ENCODE measurements at regions not wholly inside any gene's neighbourhood (a gene's known extent, or its start where the extent isn't known, plus 50 kb on each side); places are given as distances from the start of the nearest gene placed in this dataset.

DNA sequence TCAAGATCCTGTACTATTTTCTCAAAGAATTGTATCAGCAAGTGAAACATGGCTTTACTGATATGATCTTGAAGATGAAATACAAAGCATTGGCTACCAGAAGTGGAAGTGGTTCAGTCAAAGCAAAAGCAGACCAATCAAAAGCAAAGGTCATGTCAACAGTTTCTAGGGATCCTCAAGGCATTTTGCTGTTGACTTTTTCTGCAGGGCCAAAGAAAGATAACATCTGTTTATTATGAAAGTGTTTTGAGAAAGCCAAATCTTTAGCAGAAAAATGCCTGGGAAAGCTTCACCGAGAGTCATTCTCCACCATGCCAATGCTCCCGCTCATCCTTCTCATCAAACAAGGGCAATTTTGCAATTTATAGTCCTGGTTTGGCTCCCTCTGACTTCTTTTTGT is 90.3 kb upstream of the ACO1 start:
- H2BK20ac ChIP-seq (ENCODE audit: low read length) = no peak overlapping the region
- H4K5ac ChIP-seq (ENCODE audit: insufficient read length, low read depth, low read length) = no peak overlapping the region
- no peaks in the 10 kb centered on the region for H3K27me3 ChIP-seq (replicated peaks in 1 of 4; ENCODE audit: control insufficient read depth in 3 of 4, extremely low read depth in 1 of 4, insufficient read depth in 3 of 4, low read length in 3 of 4)
- H2AK5ac ChIP-seq (ENCODE audit: low read depth, low read length) = no peak overlapping the region
- H3K14ac ChIP-seq (ENCODE audit: insufficient read length) = no peak overlapping the region
- FAIRE-seq = no peak
- no peak overlapping the region for H2BK120ac ChIP-seq (replicated peaks; ENCODE audit: low read depth, low read length)
- H3K23ac ChIP-seq (ENCODE audit: insufficient read length) = no peak overlapping the region
- 97% methylated on average over 2 of the region's 2 CpGs; no CpG with 5 or more reads in 1 of the 2 experiments for whole genome bisulfite sequencing, 2 experiments (ENCODE audit: extremely low coverage in 1 of 2, insufficient coverage in 1 of 2, insufficient read length in 1 of 2, insufficient replicate concordance in 2 of 2, low coverage in 1 of 2, low lambda C conversion rate in 2 of 2, missing lambda C conversion rate in 1 of 2)
- no peak overlapping the region for H2BK5ac ChIP-seq (ENCODE audit: low read depth, low read length)
- no peak overlapping the region for H2BK12ac ChIP-seq (ENCODE audit: low read depth, low read length)
- H3K23me2 ChIP-seq (ENCODE audit: low read depth, low read length) = no peaks in the 10 kb centered on the region
- H4K91ac ChIP-seq (replicated peaks; ENCODE audit: insufficient read length, low read length) = no peak overlapping the region
- DNase-seq (ENCODE audit: low read depth in 1 of 2, low spot score in 2 of 2) = no peak
- no peak overlapping the region for H3K56ac ChIP-seq (replicated peaks; ENCODE audit: insufficient read length, low read depth, low read length)
- no peak overlapping the region for H3K4ac ChIP-seq (replicated peaks; ENCODE audit: insufficient read length, low read depth, low read length)
- TF ChIP-seq BACH1 (IDR thresholded peaks at IDR 0.05; ENCODE audit: low read length) (no peak), CTBP2 (IDR thresholded peaks at IDR 0.05; ENCODE audit: borderline replicate concordance, insufficient read depth, insufficient read length, low read length) (no peak), SAP30 (IDR thresholded peaks at IDR 0.05; ENCODE audit: insufficient read depth, insufficient replicate concordance, low read length) (no peak), SP2 (IDR thresholded peaks at IDR 0.05; ENCODE audit: low read length) (no peak), JUN (IDR thresholded peaks at IDR 0.05; ENCODE audit: low read depth, low read length) (no peak), CHD1 (IDR thresholded peaks at IDR 0.05; ENCODE audit: low read depth, low read length) (no peak), GTF2F1 (IDR thresholded peaks at IDR 0.05; ENCODE audit: borderline replicate concordance, low read depth, low read length) (no peak), KDM5A (IDR thresholded peaks at IDR 0.05; ENCODE audit: low read length) (no peak), CREB1 (IDR thresholded peaks at IDR 0.05) (no peak)
- no peak overlapping the region for H3K9ac ChIP-seq (replicated peaks in 1 of 4; ENCODE audit: extremely low read depth in 1 of 4, low read depth in 3 of 4, low read length in 3 of 4)
- no peak overlapping the region for H3K4me3 ChIP-seq (ENCODE audit: extremely low read depth in 1 of 4, insufficient read depth in 2 of 4, low read depth in 3 of 4, low read length in 4 of 4)
- H4K8ac ChIP-seq (ENCODE audit: extremely low read depth, insufficient read depth, low read length) = no peak overlapping the region
- H3K79me1 ChIP-seq (ENCODE audit: low read depth, low read length) = no peaks in the 10 kb centered on the region
- 0 out of 2 replicates have a peak overlapping the region, but pooled peaks have one; percentile 40 for H2AFZ ChIP-seq (ENCODE audit: low read length)
- H3K27ac ChIP-seq (ENCODE audit: low read depth, low read length) = no peak overlapping the region
- peaks cover 4 to 6% of the 10 kb centered on the region in 2 experiments; a peak in 3 of 4 replicates for H3K9me3 ChIP-seq (ENCODE audit: insufficient read depth in 2 of 2, low read depth in 1 of 2, low read length in 1 of 2)
- peaks cover 0 to 3% (median 0%) of the 10 kb centered on the region in 4 experiments; a peak in 1 of 7 replicates for H3K4me1 ChIP-seq (replicated peaks in 1 of 4; ENCODE audit: control insufficient read depth in 3 of 4, insufficient read depth in 4 of 4, low read length in 3 of 4)
- ChIA-PET CTCF (ENCODE audit: partially characterized antibody) (interaction anchor here (0.6 to 1.6 kb wide), 4 partner anchors 31 to 109 kb away, joined by 4 to 5 read pairs (median 4); no protein-coding TSS in a partner anchor), POLR2A (ENCODE audit: partially characterized antibody) (no interaction called here)
- no peak overlapping the region for H2BK15ac ChIP-seq (ENCODE audit: low read length)
- no peaks in the 10 kb centered on the region for H4K20me1 ChIP-seq (replicated peaks in 1 of 2; ENCODE audit: control insufficient read depth in 1 of 2, insufficient read depth in 2 of 2, low read length in 2 of 2)
- no peaks in the 10 kb centered on the region for H3K79me2 ChIP-seq (ENCODE audit: control insufficient read depth in 1 of 2, insufficient read depth in 2 of 2, low read length in 2 of 2)
- H3K4me2 ChIP-seq (ENCODE audit: insufficient read depth in 1 of 2, low read depth in 2 of 2, low read length in 2 of 2) = no peak overlapping the region
- H3K18ac ChIP-seq (ENCODE audit: extremely low read depth, low read length) = no peak overlapping the region
- H3K36me3 ChIP-seq (ENCODE audit: control insufficient read depth in 2 of 4, insufficient read depth in 4 of 4, low read length in 3 of 4) = no peaks in the 10 kb centered on the region
